ENCODE measurements at regions not wholly inside any gene's neighbourhood (a gene's known extent, or its start where the extent isn't known, plus 50 kb on each side); places are given as distances from the start of the nearest gene placed in this dataset.

DNA sequence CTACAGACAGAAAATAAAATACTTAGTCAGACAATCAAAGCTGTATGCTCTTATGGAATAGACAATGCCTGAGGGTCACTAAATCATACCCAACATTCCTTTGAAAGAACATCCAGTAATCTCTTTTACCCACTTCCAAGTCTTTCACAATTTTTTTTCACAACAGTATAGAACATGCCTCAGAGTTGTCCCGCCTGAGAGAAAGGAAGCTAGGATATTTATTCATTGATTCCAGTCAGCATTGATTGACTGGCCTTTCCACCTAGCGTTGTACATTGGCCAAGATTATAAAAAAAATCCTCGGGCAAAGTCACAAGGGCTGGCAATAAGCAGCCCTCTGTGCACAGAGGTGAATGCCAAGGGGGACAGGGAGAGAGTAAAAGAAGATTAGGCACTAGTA is 318.1 kb upstream of the PIK3R1 start:
- Histone ChIP-seq H3K9me2 (ENCODE audit: insufficient read depth) (no peaks in the 10 kb centered on the region), H3K4me2 (ENCODE audit: low read length) (no peak overlapping the region), H3K4me3 (replicated peaks in 1 of 2; ENCODE audit: low read depth in 1 of 2, low read length in 2 of 2) (no peak overlapping the region), H3K27me3 (ENCODE audit: insufficient read depth, low read length) (peaks cover 8% of the 10 kb centered on the region; the same call in 1 of the 2 replicates), H3K79me2 (ENCODE audit: insufficient read depth, low read length) (no peaks in the 10 kb centered on the region), H3K36me3 (ENCODE audit: control insufficient read depth in 1 of 2, insufficient read depth in 2 of 2, low read length in 2 of 2) (no peaks in the 10 kb centered on the region), H3K27ac (ENCODE audit: low read depth, low read length) (no peak overlapping the region), H3K9ac (ENCODE audit: low read length) (no peak overlapping the region), H2AFZ (ENCODE audit: low read depth, low read length, poor library complexity, severe bottlenecking) (no peak overlapping the region), H3K4me1 (ENCODE audit: control insufficient read depth in 1 of 2, insufficient read depth in 2 of 2, low read length in 2 of 2) (no peaks in the 10 kb centered on the region), H3K9me3 (ENCODE audit: control insufficient read depth in 1 of 2, insufficient read depth in 1 of 2, low read depth in 1 of 2, low read length in 2 of 2) (no peaks in the 10 kb centered on the region), H4K20me1 (ENCODE audit: insufficient read depth) (no peaks in the 10 kb centered on the region)
- DNase-seq (ENCODE audit: low read depth, low spot score) (no peak), ATAC-seq (no peak)
- intact Hi-C loops (cut with micrococcal nuclease): no loop called here
- CTCF ChIA-PET: no interaction called here
- no TSS peak for BruUV-seq (replicated peaks)
- POLR2A ChIA-PET: no interaction called here
- RAD21 ChIA-PET (ENCODE audit: low non-redundant PET in 1 of 2, low total read pairs in 2 of 2, uncharacterized antibody in 2 of 2, unreplicated experiment in 2 of 2): no interaction called here
- TF ChIP-seq, protein P1, sequence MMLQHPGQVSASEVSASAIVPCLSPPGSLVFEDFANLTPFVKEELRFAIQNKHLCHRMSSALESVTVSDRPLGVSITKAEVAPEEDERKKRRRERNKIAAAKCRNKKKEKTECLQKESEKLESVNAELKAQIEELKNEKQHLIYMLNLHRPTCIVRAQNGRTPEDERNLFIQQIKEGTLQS (IDR thresholded peaks at IDR 0.05): no peak
- TF ChIP-seq EZH2phosphoT487 (IDR thresholded peaks at IDR 0.05; ENCODE audit: borderline replicate concordance): no peak
- TF ChIP-seq, protein P2, sequence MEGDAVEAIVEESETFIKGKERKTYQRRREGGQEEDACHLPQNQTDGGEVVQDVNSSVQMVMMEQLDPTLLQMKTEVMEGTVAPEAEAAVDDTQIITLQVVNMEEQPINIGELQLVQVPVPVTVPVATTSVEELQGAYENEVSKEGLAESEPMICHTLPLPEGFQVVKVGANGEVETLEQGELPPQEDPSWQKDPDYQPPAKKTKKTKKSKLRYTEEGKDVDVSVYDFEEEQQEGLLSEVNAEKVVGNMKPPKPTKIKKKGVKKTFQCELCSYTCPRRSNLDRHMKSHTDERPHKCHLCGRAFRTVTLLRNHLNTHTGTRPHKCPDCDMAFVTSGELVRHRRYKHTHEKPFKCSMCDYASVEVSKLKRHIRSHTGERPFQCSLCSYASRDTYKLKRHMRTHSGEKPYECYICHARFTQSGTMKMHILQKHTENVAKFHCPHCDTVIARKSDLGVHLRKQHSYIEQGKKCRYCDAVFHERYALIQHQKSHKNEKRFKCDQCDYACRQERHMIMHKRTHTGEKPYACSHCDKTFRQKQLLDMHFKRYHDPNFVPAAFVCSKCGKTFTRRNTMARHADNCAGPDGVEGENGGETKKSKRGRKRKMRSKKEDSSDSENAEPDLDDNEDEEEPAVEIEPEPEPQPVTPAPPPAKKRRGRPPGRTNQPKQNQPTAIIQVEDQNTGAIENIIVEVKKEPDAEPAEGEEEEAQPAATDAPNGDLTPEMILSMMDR (IDR thresholded peaks at IDR 0.05 in 2 of 3, conservative IDR thresholded peaks at IDR 0.05 in 1 of 3; ENCODE audit: borderline replicate concordance in 1 of 3, insufficient read depth in 1 of 3, low read depth in 2 of 3, low read length in 2 of 3): no peak
- no peak for TF ChIP-seq FOSL1 (IDR thresholded peaks at IDR 0.05; ENCODE audit: low read depth)
- no peak for TF ChIP-seq EZH2 (IDR thresholded peaks at IDR 0.05)
- TF ChIP-seq JUND (IDR thresholded peaks at IDR 0.05): no peak
- no peak for TF ChIP-seq POLR2A (IDR thresholded peaks at IDR 0.05; ENCODE audit: borderline replicate concordance, extremely low read depth, insufficient read depth, insufficient read length)
- TF ChIP-seq EGR1 (IDR thresholded peaks at IDR 0.05; ENCODE audit: low read depth): no peak
- TF ChIP-seq CBX3 (IDR thresholded peaks at IDR 0.05; ENCODE audit: low read depth): no peak
- TF ChIP-seq SRF (IDR thresholded peaks at IDR 0.05; ENCODE audit: low read depth): no peak
- no peak for TF ChIP-seq YY1 (IDR thresholded peaks at IDR 0.05; ENCODE audit: extremely low read depth, insufficient replicate concordance, low read depth, low read length)
- TF ChIP-seq, protein P3, sequence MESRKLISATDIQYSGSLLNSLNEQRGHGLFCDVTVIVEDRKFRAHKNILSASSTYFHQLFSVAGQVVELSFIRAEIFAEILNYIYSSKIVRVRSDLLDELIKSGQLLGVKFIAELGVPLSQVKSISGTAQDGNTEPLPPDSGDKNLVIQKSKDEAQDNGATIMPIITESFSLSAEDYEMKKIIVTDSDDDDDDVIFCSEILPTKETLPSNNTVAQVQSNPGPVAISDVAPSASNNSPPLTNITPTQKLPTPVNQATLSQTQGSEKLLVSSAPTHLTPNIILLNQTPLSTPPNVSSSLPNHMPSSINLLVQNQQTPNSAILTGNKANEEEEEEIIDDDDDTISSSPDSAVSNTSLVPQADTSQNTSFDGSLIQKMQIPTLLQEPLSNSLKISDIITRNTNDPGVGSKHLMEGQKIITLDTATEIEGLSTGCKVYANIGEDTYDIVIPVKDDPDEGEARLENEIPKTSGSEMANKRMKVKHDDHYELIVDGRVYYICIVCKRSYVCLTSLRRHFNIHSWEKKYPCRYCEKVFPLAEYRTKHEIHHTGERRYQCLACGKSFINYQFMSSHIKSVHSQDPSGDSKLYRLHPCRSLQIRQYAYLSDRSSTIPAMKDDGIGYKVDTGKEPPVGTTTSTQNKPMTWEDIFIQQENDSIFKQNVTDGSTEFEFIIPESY (IDR thresholded peaks at IDR 0.05; ENCODE audit: extremely low read depth, insufficient replicate concordance, low read length): no peak
- TF ChIP-seq ZFX (IDR thresholded peaks at IDR 0.05): no peak
- no peak for TF ChIP-seq ZNF274 (IDR thresholded peaks at IDR 0.05; ENCODE audit: low read depth, low read length)
- TF ChIP-seq SP1 (IDR thresholded peaks at IDR 0.05; ENCODE audit: low read depth): no peak
- TF ChIP-seq TCF7L2 (IDR thresholded peaks at IDR 0.05; ENCODE audit: borderline replicate concordance, extremely low read depth, insufficient read depth, insufficient read length): no peak
